MM.1S (cell line): ENCODE measurements at regions not wholly inside any gene's neighbourhood (a gene's known extent, or its start where the extent isn't known, plus 50 kb on each side); places are given as distances from the start of the nearest gene placed in this dataset.

Experiments
- DNase-seq: peaks from one replicate; pipeline ENCODE4 v3.0.0-alpha.2; 2015
- H2AFZ ChIP-seq: fragments of 300-600 bp; sonication (generic); 2 replicates; pipeline ENCODE4 v1.6.0; 2016; ENCODE audit warnings: antibody characterized with exemption, low read length
- H3F3A ChIP-seq: fragments of 300-600 bp; sonication (generic); 2 replicates; pipeline ENCODE4 v1.6.1; 2016; ENCODE audit warnings: mild to moderate bottlenecking, antibody characterized with exemption, low read length, moderate library complexity, mixed read lengths; ENCODE audit not compliant: insufficient read depth
- H3K27ac ChIP-seq: fragments of 300-600 bp; sonication (generic); 2 replicates; pipeline ENCODE4 v1.5.1; 2016; ENCODE audit warnings: mild to moderate bottlenecking, low read length
- H3K27me3 ChIP-seq: fragments of 300-600 bp; sonication (generic); replicated peaks from 2 replicates; pipeline ENCODE4 v1.6.0; 2016; ENCODE audit warnings: low read length; ENCODE audit not compliant: insufficient read depth
- H3K36me3 ChIP-seq: fragments of 300-600 bp; sonication (generic); replicated peaks from 2 replicates; pipeline ENCODE4 v1.6.1; 2016; ENCODE audit warnings: mild to moderate bottlenecking, low read length, mixed read lengths; ENCODE audit not compliant: insufficient read depth
- H3K4me1 ChIP-seq: fragments of 300-600 bp; sonication (generic); 2 replicates; pipeline ENCODE4 v1.6.1; 2016; ENCODE audit warnings: low read length, mixed read lengths
- H3K4me2 ChIP-seq: fragments of 300-600 bp; sonication (generic); 2 replicates; pipeline ENCODE4 v1.6.0; 2016; ENCODE audit warnings: low read depth, low read length
- H3K4me3 ChIP-seq: fragments of 300-600 bp; sonication (generic); 2 replicates; pipeline ENCODE4 v1.5.1; 2016; ENCODE audit warnings: low read length, mixed read lengths
- H3K79me2 ChIP-seq: fragments of 300-600 bp; sonication (generic); 2 replicates; pipeline ENCODE4 v1.6.1; 2016; ENCODE audit warnings: mixed run types, low read length, mixed read lengths
- H3K9ac ChIP-seq: fragments of 300-600 bp; sonication (generic); 2 replicates; pipeline ENCODE4 v1.6.1; 2016; ENCODE audit warnings: low read length, mixed read lengths
- H3K9me2 ChIP-seq: fragments of 300-600 bp; sonication (generic); replicated peaks from 2 replicates; pipeline ENCODE4 v1.6.1; 2016; ENCODE audit warnings: mild to moderate bottlenecking, low read length, mixed read lengths; ENCODE audit not compliant: insufficient read depth
- H3K9me3 ChIP-seq: fragments of 300-600 bp; sonication (generic); replicated peaks from 2 replicates; pipeline ENCODE4 v1.6.1; 2016; ENCODE audit warnings: mild to moderate bottlenecking, low read length, mixed read lengths; ENCODE audit not compliant: insufficient read depth
- H4K20me1 ChIP-seq: fragments of 300-600 bp; sonication (generic); 2 replicates; pipeline ENCODE4 v1.6.1; 2016; ENCODE audit warnings: mild to moderate bottlenecking, low read length, moderate library complexity, mixed read lengths; ENCODE audit not compliant: insufficient read depth
- EZH2 ChIP-seq: fragments of 300-600 bp; sonication (generic); optimal IDR thresholded peaks from 2 replicates; pipeline ENCODE3; 2017; ENCODE audit warnings: low read depth, mild to moderate bottlenecking, antibody characterized with exemption, low read length, mixed read lengths
- EZH2phosphoT487 ChIP-seq: fragments of 300-600 bp; sonication (generic); IDR thresholded peaks from 2 replicates; pipeline ENCODE4 v1.6.1; 2018; ENCODE audit warnings: antibody characterized with exemption, low read length
- TF ChIP-seq, protein P1 (sequence below): fragments of 300-600 bp; sonication (generic); IDR thresholded peaks from 2 replicates; pipeline ENCODE4 v1.5.1; 2016; ENCODE audit warnings: antibody characterized with exemption, low read length, mixed read lengths

DNA sequence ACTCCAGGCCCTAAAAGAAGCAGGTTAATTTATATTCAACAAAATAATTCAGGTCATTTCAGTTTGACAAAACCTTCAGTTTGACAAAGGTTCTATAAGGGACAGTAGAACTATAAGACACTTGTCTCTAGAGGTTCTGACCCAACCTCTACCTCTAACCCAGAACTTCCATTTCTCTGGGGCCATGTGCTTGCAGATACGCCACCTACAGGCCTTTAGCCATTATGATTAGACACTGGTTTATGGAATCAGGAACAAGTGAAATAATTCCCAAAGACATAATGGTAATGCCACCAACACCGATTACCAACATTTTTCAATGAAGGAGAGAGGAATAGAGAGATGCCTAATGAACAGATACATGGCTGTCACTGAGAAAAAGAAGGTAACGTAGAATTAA lies 733.9 kb downstream of the PRELID2 start:
- Histone ChIP-seq H3K9ac (no peak overlapping the region), H3K9me2 (no peaks in the 10 kb centered on the region), H3K36me3 (no peaks in the 10 kb centered on the region), H3F3A (no peaks in the 10 kb centered on the region), H3K9me3 (no peaks in the 10 kb centered on the region), H3K79me2 (no peaks in the 10 kb centered on the region), H3K4me1 (no peaks in the 10 kb centered on the region), H3K27ac (no peak overlapping the region), H3K4me2 (no peak overlapping the region), H4K20me1 (no peaks in the 10 kb centered on the region), H3K4me3 (no peak overlapping the region), H2AFZ (no peak overlapping the region), H3K27me3 (no peaks in the 10 kb centered on the region)
- no peak for DNase-seq
- TF ChIP-seq EZH2, result no peak
- TF ChIP-seq, protein P1, sequence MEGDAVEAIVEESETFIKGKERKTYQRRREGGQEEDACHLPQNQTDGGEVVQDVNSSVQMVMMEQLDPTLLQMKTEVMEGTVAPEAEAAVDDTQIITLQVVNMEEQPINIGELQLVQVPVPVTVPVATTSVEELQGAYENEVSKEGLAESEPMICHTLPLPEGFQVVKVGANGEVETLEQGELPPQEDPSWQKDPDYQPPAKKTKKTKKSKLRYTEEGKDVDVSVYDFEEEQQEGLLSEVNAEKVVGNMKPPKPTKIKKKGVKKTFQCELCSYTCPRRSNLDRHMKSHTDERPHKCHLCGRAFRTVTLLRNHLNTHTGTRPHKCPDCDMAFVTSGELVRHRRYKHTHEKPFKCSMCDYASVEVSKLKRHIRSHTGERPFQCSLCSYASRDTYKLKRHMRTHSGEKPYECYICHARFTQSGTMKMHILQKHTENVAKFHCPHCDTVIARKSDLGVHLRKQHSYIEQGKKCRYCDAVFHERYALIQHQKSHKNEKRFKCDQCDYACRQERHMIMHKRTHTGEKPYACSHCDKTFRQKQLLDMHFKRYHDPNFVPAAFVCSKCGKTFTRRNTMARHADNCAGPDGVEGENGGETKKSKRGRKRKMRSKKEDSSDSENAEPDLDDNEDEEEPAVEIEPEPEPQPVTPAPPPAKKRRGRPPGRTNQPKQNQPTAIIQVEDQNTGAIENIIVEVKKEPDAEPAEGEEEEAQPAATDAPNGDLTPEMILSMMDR, result peak; percentile 23; the same call in 1 of the 2 replicates

DNA sequence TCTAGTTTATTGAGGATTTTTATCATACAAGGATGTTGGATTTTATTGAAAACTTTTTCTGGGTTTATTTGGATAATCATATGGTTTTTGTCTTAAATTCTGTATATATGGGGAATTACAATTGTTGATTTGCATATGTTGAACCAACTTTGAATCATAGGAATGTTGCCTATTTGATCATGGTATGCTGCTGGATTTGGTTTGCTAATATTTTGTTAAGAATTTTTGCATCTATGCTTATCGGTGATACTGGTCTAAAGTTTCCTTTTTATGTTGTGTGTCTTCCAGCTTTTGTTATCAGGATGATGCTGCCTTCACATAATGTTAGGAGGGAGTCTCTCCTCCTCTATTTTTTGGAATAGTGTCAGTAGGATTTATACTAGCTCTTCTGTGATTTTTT lies 745.0 kb downstream of the PRELID2 start:
- Histone ChIP-seq H3K4me2 (no peak overlapping the region), H3K36me3 (no peaks in the 10 kb centered on the region), H3K27me3 (no peaks in the 10 kb centered on the region), H4K20me1 (no peaks in the 10 kb centered on the region), H3K9me2 (no peaks in the 10 kb centered on the region), H3K79me2 (no peaks in the 10 kb centered on the region), H2AFZ (no peak overlapping the region), H3K4me1 (no peaks in the 10 kb centered on the region), H3K9ac (no peak overlapping the region), H3K4me3 (no peak overlapping the region), H3K27ac (no peak overlapping the region), H3F3A (no peaks in the 10 kb centered on the region), H3K9me3 (no peaks in the 10 kb centered on the region)
- no peak for TF ChIP-seq EZH2phosphoT487
- no peak for TF ChIP-seq EZH2
- TF ChIP-seq, protein P1, result no peak
- no peak for DNase-seq

DNA sequence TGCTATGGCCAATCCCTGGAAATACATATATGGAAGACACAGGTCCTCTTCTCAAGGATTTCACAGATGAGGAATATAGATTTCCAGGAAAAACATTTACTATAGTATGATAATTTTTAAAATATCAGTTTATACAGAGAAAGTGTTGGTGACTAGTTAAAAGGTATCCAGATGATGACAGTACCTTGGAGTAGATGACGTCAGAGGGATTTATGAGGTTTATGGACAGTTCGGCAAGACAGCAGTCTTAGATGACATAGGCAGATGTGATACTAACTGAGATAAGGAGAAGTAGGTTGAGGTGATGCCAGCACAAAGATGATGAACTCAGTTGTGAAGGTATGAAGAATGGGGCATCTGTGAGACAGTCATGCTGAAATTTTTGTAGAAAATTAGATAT lies 750.3 kb downstream of the PRELID2 start:
- no peak overlapping the region for H3K27ac ChIP-seq
- H3F3A ChIP-seq, result no peaks in the 10 kb centered on the region
- no peaks in the 10 kb centered on the region for H4K20me1 ChIP-seq
- H2AFZ ChIP-seq, result no peak overlapping the region
- no peak overlapping the region for H3K9ac ChIP-seq
- H3K36me3 ChIP-seq, result no peaks in the 10 kb centered on the region
- no peaks in the 10 kb centered on the region for H3K9me3 ChIP-seq
- H3K4me2 ChIP-seq, result no peak overlapping the region
- no peaks in the 10 kb centered on the region for H3K27me3 ChIP-seq
- TF ChIP-seq, protein P1, result no peak
- TF ChIP-seq EZH2phosphoT487, result no peak
- no peak for TF ChIP-seq EZH2
- H3K4me1 ChIP-seq, result peaks cover 10% of the 10 kb centered on the region; the same call in 1 of the 2 replicates
- H3K79me2 ChIP-seq, result no peaks in the 10 kb centered on the region
- H3K4me3 ChIP-seq, result no peak overlapping the region
- no peak for DNase-seq
- H3K9me2 ChIP-seq, result no peaks in the 10 kb centered on the region

DNA sequence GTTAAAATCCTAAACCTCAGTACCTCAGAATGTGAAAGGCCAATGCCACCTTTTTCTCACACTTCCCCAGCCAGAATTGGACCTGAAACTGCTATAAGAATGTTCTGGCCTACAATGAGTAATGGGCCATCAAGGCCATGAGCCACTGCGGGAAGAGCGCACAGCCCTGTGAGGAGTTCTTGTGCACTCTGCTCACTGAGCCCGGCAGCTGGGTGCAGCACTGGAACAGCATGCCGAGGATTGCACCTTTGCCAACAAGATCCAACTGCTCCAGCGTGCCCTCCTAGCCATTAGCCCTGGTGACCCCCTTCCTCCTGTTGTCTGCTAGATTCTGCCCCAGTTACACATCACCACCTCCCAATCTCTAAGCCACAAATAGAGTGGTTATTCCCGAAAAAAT lies 758.1 kb downstream of the PRELID2 start:
- Histone ChIP-seq H3K36me3 (no peaks in the 10 kb centered on the region), H3K27me3 (no peaks in the 10 kb centered on the region), H3K4me2 (no peak overlapping the region), H3K27ac (no peak overlapping the region), H3K9me3 (no peaks in the 10 kb centered on the region), H4K20me1 (no peaks in the 10 kb centered on the region), H2AFZ (no peak overlapping the region), H3F3A (no peaks in the 10 kb centered on the region), H3K9ac (no peak overlapping the region), H3K4me3 (no peak overlapping the region), H3K4me1 (peaks cover 10% of the 10 kb centered on the region; the same call in 1 of the 2 replicates), H3K79me2 (no peaks in the 10 kb centered on the region), H3K9me2 (no peaks in the 10 kb centered on the region)
- TF ChIP-seq EZH2phosphoT487 (no peak), EZH2 (no peak)
- TF ChIP-seq, protein P1, result no peak
- no peak for DNase-seq
